ENCODE measurements at regions not wholly inside any gene's neighbourhood (a gene's known extent, or its start where the extent isn't known, plus 50 kb on each side); places are given as distances from the start of the nearest gene placed in this dataset.

DNA sequence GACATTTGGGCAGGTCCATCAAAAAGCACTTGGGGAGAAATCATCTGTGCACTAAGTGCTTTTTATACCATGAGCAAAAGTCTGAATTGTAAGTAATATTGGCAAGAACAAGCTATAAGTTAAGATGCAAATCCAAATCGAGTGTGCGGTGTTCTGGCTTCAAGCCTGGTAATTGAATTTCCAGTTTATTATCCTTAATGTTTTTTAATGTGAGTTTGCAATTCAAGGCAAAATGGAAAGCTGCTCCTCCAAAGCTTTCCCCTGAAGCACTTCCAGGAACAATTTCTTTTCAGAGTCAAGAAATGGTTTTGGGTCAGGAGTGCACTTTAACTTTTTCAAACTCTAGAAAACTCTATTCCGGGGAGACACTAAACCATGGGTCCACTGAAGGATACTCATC lies 445.7 kb downstream of the TOX3 start:
- Histone ChIP-seq H3K4me2 (ENCODE audit: low read length) (no peak overlapping the region), H3K9ac (ENCODE audit: low read length) (no peak overlapping the region), H3K79me2 (ENCODE audit: low read length) (no peaks in the 10 kb centered on the region), H3K4me1 (ENCODE audit: low read length) (no peaks in the 10 kb centered on the region), H3K36me3 (replicated peaks; ENCODE audit: low read depth, low read length) (no peaks in the 10 kb centered on the region), H3K4me3 (ENCODE audit: low read length) (no peak overlapping the region), H4K20me1 (ENCODE audit: insufficient read depth, low read length) (no peaks in the 10 kb centered on the region), H2AFZ (ENCODE audit: low read depth, low read length) (no peak overlapping the region), H3K27ac (ENCODE audit: low read length) (no peak overlapping the region), H3K27me3 (ENCODE audit: low read depth, low read length) (no peaks in the 10 kb centered on the region), H3K9me3 (ENCODE audit: insufficient read depth, low read length) (no peaks in the 10 kb centered on the region)
- TF ChIP-seq, protein P1, sequence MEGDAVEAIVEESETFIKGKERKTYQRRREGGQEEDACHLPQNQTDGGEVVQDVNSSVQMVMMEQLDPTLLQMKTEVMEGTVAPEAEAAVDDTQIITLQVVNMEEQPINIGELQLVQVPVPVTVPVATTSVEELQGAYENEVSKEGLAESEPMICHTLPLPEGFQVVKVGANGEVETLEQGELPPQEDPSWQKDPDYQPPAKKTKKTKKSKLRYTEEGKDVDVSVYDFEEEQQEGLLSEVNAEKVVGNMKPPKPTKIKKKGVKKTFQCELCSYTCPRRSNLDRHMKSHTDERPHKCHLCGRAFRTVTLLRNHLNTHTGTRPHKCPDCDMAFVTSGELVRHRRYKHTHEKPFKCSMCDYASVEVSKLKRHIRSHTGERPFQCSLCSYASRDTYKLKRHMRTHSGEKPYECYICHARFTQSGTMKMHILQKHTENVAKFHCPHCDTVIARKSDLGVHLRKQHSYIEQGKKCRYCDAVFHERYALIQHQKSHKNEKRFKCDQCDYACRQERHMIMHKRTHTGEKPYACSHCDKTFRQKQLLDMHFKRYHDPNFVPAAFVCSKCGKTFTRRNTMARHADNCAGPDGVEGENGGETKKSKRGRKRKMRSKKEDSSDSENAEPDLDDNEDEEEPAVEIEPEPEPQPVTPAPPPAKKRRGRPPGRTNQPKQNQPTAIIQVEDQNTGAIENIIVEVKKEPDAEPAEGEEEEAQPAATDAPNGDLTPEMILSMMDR (IDR thresholded peaks at IDR 0.05; ENCODE audit: low read depth, low read length), result no peak
- no peak for TF ChIP-seq EZH2phosphoT487 (IDR thresholded peaks at IDR 0.05; ENCODE audit: low read depth)

DNA sequence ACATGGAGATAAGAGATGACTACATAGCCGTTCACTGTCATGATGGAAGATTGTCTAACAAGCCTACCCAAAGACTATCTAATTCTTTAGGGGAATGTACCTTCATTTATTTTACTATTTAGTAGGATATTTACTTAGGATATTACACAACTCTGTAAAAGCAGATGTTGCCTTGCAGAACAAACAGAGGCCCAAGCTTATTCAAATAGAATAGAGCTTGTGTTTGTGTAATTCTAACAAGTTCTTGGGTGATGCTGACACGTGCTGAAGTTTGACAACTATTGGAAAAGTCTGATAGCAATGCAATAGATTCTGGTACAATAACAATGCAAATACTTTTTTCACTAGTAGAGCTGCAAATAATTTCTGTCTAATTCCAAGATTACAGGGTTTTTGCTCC lies 447.6 kb downstream of the TOX3 start:
- TF ChIP-seq, protein P1 (IDR thresholded peaks at IDR 0.05; ENCODE audit: low read depth, low read length), result no peak
- no peak for TF ChIP-seq EZH2phosphoT487 (IDR thresholded peaks at IDR 0.05; ENCODE audit: low read depth)
- Histone ChIP-seq H3K9ac (ENCODE audit: low read length) (no peak overlapping the region), H3K36me3 (replicated peaks; ENCODE audit: low read depth, low read length) (no peaks in the 10 kb centered on the region), H3K27ac (ENCODE audit: low read length) (no peak overlapping the region), H3K4me3 (ENCODE audit: low read length) (no peak overlapping the region), H3K79me2 (ENCODE audit: low read length) (no peaks in the 10 kb centered on the region), H2AFZ (ENCODE audit: low read depth, low read length) (no peak overlapping the region), H3K9me3 (ENCODE audit: insufficient read depth, low read length) (no peaks in the 10 kb centered on the region), H3K4me2 (ENCODE audit: low read length) (no peak overlapping the region), H3K27me3 (ENCODE audit: low read depth, low read length) (no peaks in the 10 kb centered on the region), H3K4me1 (ENCODE audit: low read length) (no peaks in the 10 kb centered on the region), H4K20me1 (ENCODE audit: insufficient read depth, low read length) (no peaks in the 10 kb centered on the region)

DNA sequence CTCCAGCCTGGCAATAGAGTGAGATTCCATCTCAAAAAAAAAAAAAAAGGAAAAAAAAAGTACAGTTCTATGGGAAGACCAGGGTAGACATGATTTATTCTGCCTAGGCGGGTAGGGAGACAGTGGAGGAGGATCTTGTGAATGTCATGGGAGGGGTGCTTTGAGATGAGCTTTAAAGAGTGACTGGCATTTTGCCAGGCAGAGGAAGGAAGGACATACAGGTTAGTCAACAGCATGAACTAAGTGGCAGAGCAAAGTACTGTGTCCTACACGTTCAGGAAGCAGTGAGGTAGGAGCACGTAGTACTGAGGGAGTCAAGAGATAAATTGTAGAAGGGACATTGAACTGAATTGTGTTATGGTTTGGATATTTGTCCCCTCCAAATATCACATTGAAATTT lies 451.5 kb downstream of the TOX3 start:
- H2AFZ ChIP-seq (ENCODE audit: low read depth, low read length), result no peak overlapping the region
- no peaks in the 10 kb centered on the region for H3K36me3 ChIP-seq (replicated peaks; ENCODE audit: low read depth, low read length)
- no peaks in the 10 kb centered on the region for H4K20me1 ChIP-seq (ENCODE audit: insufficient read depth, low read length)
- H3K79me2 ChIP-seq (ENCODE audit: low read length), result no peaks in the 10 kb centered on the region
- no peak overlapping the region for H3K4me3 ChIP-seq (ENCODE audit: low read length)
- TF ChIP-seq, protein P1 (IDR thresholded peaks at IDR 0.05; ENCODE audit: low read depth, low read length), result no peak
- TF ChIP-seq EZH2phosphoT487 (IDR thresholded peaks at IDR 0.05; ENCODE audit: low read depth), result no peak
- no peaks in the 10 kb centered on the region for H3K9me3 ChIP-seq (ENCODE audit: insufficient read depth, low read length)
- no peaks in the 10 kb centered on the region for H3K4me1 ChIP-seq (ENCODE audit: low read length)
- no peak overlapping the region for H3K27ac ChIP-seq (ENCODE audit: low read length)
- no peaks in the 10 kb centered on the region for H3K27me3 ChIP-seq (ENCODE audit: low read depth, low read length)
- H3K4me2 ChIP-seq (ENCODE audit: low read length), result no peak overlapping the region
- H3K9ac ChIP-seq (ENCODE audit: low read length), result no peak overlapping the region

DNA sequence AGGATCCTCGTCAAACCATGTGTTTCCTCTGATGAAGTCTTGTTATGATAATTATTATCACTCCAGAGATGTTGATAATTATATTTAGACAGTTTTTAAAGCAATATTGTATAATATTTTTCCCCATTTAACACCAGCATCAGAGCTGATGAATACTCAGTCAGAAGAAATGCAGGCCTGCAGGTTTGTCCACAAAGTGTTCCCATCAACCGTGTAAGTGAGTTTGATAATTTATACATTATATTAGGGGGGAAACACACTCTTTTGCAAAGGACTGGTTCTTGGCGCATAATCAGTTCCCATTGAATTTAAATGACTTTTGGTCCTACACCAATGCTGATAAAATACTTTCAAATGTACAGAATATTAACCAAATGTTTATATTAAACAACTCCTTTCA lies 454.8 kb downstream of the TOX3 start:
- Histone ChIP-seq H2AFZ (ENCODE audit: low read depth, low read length) (no peak overlapping the region), H3K27me3 (ENCODE audit: low read depth, low read length) (no peaks in the 10 kb centered on the region), H3K9ac (ENCODE audit: low read length) (no peak overlapping the region), H3K36me3 (replicated peaks; ENCODE audit: low read depth, low read length) (no peaks in the 10 kb centered on the region), H3K9me3 (ENCODE audit: insufficient read depth, low read length) (no peaks in the 10 kb centered on the region), H4K20me1 (ENCODE audit: insufficient read depth, low read length) (no peaks in the 10 kb centered on the region), H3K79me2 (ENCODE audit: low read length) (no peaks in the 10 kb centered on the region), H3K27ac (ENCODE audit: low read length) (no peak overlapping the region), H3K4me2 (ENCODE audit: low read length) (no peak overlapping the region), H3K4me1 (ENCODE audit: low read length) (no peaks in the 10 kb centered on the region), H3K4me3 (ENCODE audit: low read length) (no peak overlapping the region)
- TF ChIP-seq, protein P1 (IDR thresholded peaks at IDR 0.05; ENCODE audit: low read depth, low read length), result no peak
- no peak for TF ChIP-seq EZH2phosphoT487 (IDR thresholded peaks at IDR 0.05; ENCODE audit: low read depth)
